ENCODE measurements at regions not wholly inside any gene's neighbourhood (a gene's known extent, or its start where the extent isn't known, plus 50 kb on each side); places are given as distances from the start of the nearest gene placed in this dataset.
"Not testable (repeated sequence)": the region's sequence is repeated elsewhere in the genome, so short reads cannot be mapped to it uniquely, and the experiment has no call there.

GRCh38 chr5:138692370-138692769, 60.9 kb upstream of the CTNNA1 start:
- no peak for TF ChIP-seq CTCF (IDR thresholded peaks at IDR 0.05)
- no peak for TF ChIP-seq POLR2A (IDR thresholded peaks at IDR 0.05)
- ATAC-seq (no peak), DNase-seq (no peak)
- Histone ChIP-seq H3K4me3 (no peak overlapping the region), H3K9me3 (peaks cover 0 to 5% (median 0%) of the 10 kb centered on the region in 12 donors), H3K27me3 (no peaks in the 10 kb centered on the region), H3K36me3 (no peaks in the 10 kb centered on the region), H3K4me1 (peaks cover 0 to 14% (median 0%) of the 10 kb centered on the region in 12 donors), H3K27ac (no peak overlapping the region)
- intact Hi-C loops (cut with DNase I), result no loop called here

GRCh38 chr5:138686668-138687067, 66.6 kb upstream of the CTNNA1 start:
- intact Hi-C loops (cut with DNase I), result no loop called here
- TF ChIP-seq POLR2A (IDR thresholded peaks at IDR 0.05) (no peak), CTCF (IDR thresholded peaks at IDR 0.05) (no peak)
- no peak for ATAC-seq
- Histone ChIP-seq H3K27me3 (no peaks in the 10 kb centered on the region), H3K27ac (no peak overlapping the region), H3K4me3 (no peak overlapping the region), H3K9me3 (peaks cover 0 to 13% (median 2%) of the 10 kb centered on the region in 12 donors), H3K36me3 (no peaks in the 10 kb centered on the region), H3K4me1 (no peaks in the 10 kb centered on the region)
- DNase-seq, result no peak
- 58 to 76% (median 68%) methylated on average over 4 of the region's 4 CpGs for WGBS, 4 donors

GRCh38 chr5:138685193-138685745, 68.0 kb upstream of the CTNNA1 start:
- intact Hi-C loops (cut with DNase I), result no loop called here
- ATAC-seq, result no peak
- H3K4me3 ChIP-seq, result no peak overlapping the region
- no peak overlapping the region for H3K27ac ChIP-seq
- H3K27me3 ChIP-seq, result no peaks in the 10 kb centered on the region
- H3K9me3 ChIP-seq, result peaks cover 0 to 13% (median 2%) of the 10 kb centered on the region in 12 donors
- 45 to 67% (median 59%) methylated on average over 2 of the region's 2 CpGs for WGBS, 4 donors
- DNase-seq, result no peak
- H3K4me1 ChIP-seq, result no peaks in the 10 kb centered on the region
- no peaks in the 10 kb centered on the region for H3K36me3 ChIP-seq
- TF ChIP-seq CTCF (IDR thresholded peaks at IDR 0.05) (no peak), POLR2A (IDR thresholded peaks at IDR 0.05) (no peak)

GRCh38 chr5:138682462-138682861, 70.8 kb upstream of the CTNNA1 start:
- H3K4me1 ChIP-seq; DNase-seq; intact Hi-C loops (cut with DNase I); H3K36me3 ChIP-seq; H3K27ac ChIP-seq; H3K27me3 ChIP-seq; H3K4me3 ChIP-seq; ATAC-seq; H3K9me3 ChIP-seq: not testable (repeated sequence)
- WGBS, 4 donors, result 55 to 86% (median 78%) methylated on average over 2 to 3 of the region's 4 CpGs

- H3K36me3 ChIP-seq; H3K27me3 ChIP-seq; DNase-seq; H3K9me3 ChIP-seq; H3K4me1 ChIP-seq; ATAC-seq; intact Hi-C loops (cut with DNase I); H3K27ac ChIP-seq; H3K4me3 ChIP-seq: not testable (repeated sequence)
- 93 to 100% (median 94%) methylated on average over 2 to 3 of the region's 3 CpGs for WGBS, 4 donors
Measured at GRCh38 chr5:138678826-138679225, 74.4 kb upstream of the CTNNA1 start.
